ENCODE measurements at regions not wholly inside any gene's neighbourhood (a gene's known extent, or its start where the extent isn't known, plus 50 kb on each side); places are given as distances from the start of the nearest gene placed in this dataset.

GRCh38 chr1:38587766-38588165 is 271.8 kb downstream of the RRAGC start (continued):
- no peak for TF ChIP-seq ZNF280A (IDR thresholded peaks at IDR 0.05; ENCODE audit: low read depth, partially characterized antibody)

- DNase-seq (ENCODE audit: extremely low read depth in 1 of 4, low spot score in 3 of 4) (peak; percentile 77 to 88 (median 87)), ATAC-seq (peak; percentile 95), FAIRE-seq (peak; percentile 89)
- peak overlapping the region; percentile 77 for H2AFZ ChIP-seq (ENCODE audit: low read depth, low read length)
- no peak overlapping the region for H3K9ac ChIP-seq (ENCODE audit: insufficient read depth in 1 of 2, low read depth in 2 of 2, low read length in 2 of 2)
- no TSS peak for BruUV-seq (replicated peaks)
- WGBS (ENCODE audit: insufficient coverage, low coverage, missing lambda C conversion rate), result 9% methylated on average over 9 of the region's 9 CpGs
- no peaks in the 10 kb centered on the region for H3K79me2 ChIP-seq (ENCODE audit: control insufficient read depth, insufficient read depth, low read length)
- no peaks in the 10 kb centered on the region for H3K9me3 ChIP-seq (replicated peaks; ENCODE audit: control insufficient read depth, insufficient read depth, low read depth, low read length)
- no peak overlapping the region for H3K27ac ChIP-seq (ENCODE audit: extremely low read depth, low read depth, low read length)
- no peaks in the 10 kb centered on the region; the same call in 1 of the 2 replicates for H4K20me1 ChIP-seq (replicated peaks; ENCODE audit: control insufficient read depth, insufficient read depth, low read length)
- intact Hi-C loops (cut with micrococcal nuclease), result loop anchor here (5.0 to 10.0 kb wide), 3 partner anchors 90 to 542 kb away; partner anchors contain the start of gene POU3F1
- H3K4me3 ChIP-seq, result 0 out of 2 replicates have a peak overlapping the region, but pooled peaks have one; percentile 6
- in situ Hi-C loops (cut with MboI), result loop anchor here (10.0 to 25.0 kb wide), 2 partner anchors 222 to 550 kb away; partner anchors contain the start of gene POU3F1
- no peaks in the 10 kb centered on the region for H3K36me3 ChIP-seq (ENCODE audit: control insufficient read depth, insufficient read depth, low read length)
- ChIA-PET CTCF (ENCODE audit: low intra/inter-chr PET ratio) (no interaction called here), POLR2A (interaction anchor here (0.6 kb wide), 1 partner anchor 237 kb away, joined by 3 read pairs; no protein-coding TSS in a partner anchor)
- no peaks in the 10 kb centered on the region; a peak in 2 of 5 replicates for H3K4me1 ChIP-seq (replicated peaks in 1 of 2; ENCODE audit: control insufficient read depth in 2 of 2, insufficient read depth in 2 of 2, low read length in 2 of 2)
- H3K27me3 ChIP-seq (ENCODE audit: control insufficient read depth in 2 of 2, insufficient read depth in 2 of 2, low read length in 2 of 2), result no peaks in the 10 kb centered on the region
- no peaks in the 10 kb centered on the region for H3K9me1 ChIP-seq (ENCODE audit: control insufficient read depth, insufficient read depth, low read length)
- peak overlapping the region; percentile 61 for H3K4me2 ChIP-seq (ENCODE audit: insufficient read depth, low read length)
- TF ChIP-seq USF2 (CRISPR knock-in tag; IDR thresholded peaks at IDR 0.05), result no peak
- no peak for TF ChIP-seq ZNF583 (CRISPR knock-in tag; IDR thresholded peaks at IDR 0.05)
- TF ChIP-seq RCOR1 (IDR thresholded peaks at IDR 0.05; ENCODE audit: borderline replicate concordance in 1 of 2, low read depth in 2 of 2, low read length in 2 of 2), result peak in 1 of 2 experiments; percentile 63; a peak in 1 of 4 replicates
- no peak for TF ChIP-seq CXXC5 (CRISPR knock-in tag; IDR thresholded peaks at IDR 0.05)
- no peak for TF ChIP-seq IRF2 (CRISPR knock-in tag; IDR thresholded peaks at IDR 0.05)
- peak; percentile 67 for TF ChIP-seq GATA2 (CRISPR knock-in tag; IDR thresholded peaks at IDR 0.05)
- TF ChIP-seq TRIM28 (IDR thresholded peaks at IDR 0.05), result 0 out of 2 replicates have a peak, but pooled peaks have one; percentile 56
- TF ChIP-seq NONO (IDR thresholded peaks at IDR 0.05; ENCODE audit: low read depth in 2 of 2, low read length in 1 of 2), result peak in 1 of 2 experiments; percentile 38; a peak in 1 of 4 replicates
- peak; percentile 54; the same call in 1 of the 2 replicates for TF ChIP-seq JUND (IDR thresholded peaks at IDR 0.05; ENCODE audit: borderline replicate concordance, low read depth, low read length)
- peak; percentile 21; the same call in 1 of the 3 replicates for TF ChIP-seq JUND (tag; IDR thresholded peaks at IDR 0.05; ENCODE audit: borderline replicate concordance, low read depth, low read length)
- TF ChIP-seq TRIM24 (IDR thresholded peaks at IDR 0.05), result 0 out of 4 replicates have a peak, but pooled peaks of 1 of the 2 experiments have one; percentile 9
- peak; percentile 86 to 95 for TF ChIP-seq RAD21 (CRISPR knock-in tag; conservative IDR thresholded peaks at IDR 0.05 in 1 of 2, IDR thresholded peaks at IDR 0.05 in 1 of 2)
- no peak for TF ChIP-seq ETV6 (IDR thresholded peaks at IDR 0.05; ENCODE audit: borderline replicate concordance in 1 of 2, low read depth in 2 of 2, low read length in 1 of 2)
- TF ChIP-seq ETV6 (CRISPR knock-in tag; IDR thresholded peaks at IDR 0.05; ENCODE audit: borderline replicate concordance), result no peak
- TF ChIP-seq MAZ (CRISPR knock-in tag; conservative IDR thresholded peaks at IDR 0.05 in 1 of 2, IDR thresholded peaks at IDR 0.05 in 1 of 2), result peak in 1 of 2 experiments; percentile 48; a peak in 1 of 4 replicates
- 0 out of 2 replicates have a peak, but pooled peaks have one; percentile 46 for TF ChIP-seq ZNF57 (CRISPR knock-in tag; IDR thresholded peaks at IDR 0.05)
Measured at GRCh38 chr1:38586993-38587646, 272.5 kb downstream of the RRAGC start.

All from K562 (cell line).